Keratinocyte (primary cell): ENCODE measurements at regions not wholly inside any gene's neighbourhood (a gene's known extent, or its start where the extent isn't known, plus 50 kb on each side); places are given as distances from the start of the nearest gene placed in this dataset.

Experiments
- DNase-seq: peaks from one replicate; pipeline ENCODE4 v3.0.0-alpha.2; 2011; ENCODE audit warnings: low read depth, missing footprints, low spot score
- FAIRE-seq: peaks from 2 replicates; lab custom pipeline; 2011; peaks lifted over from hg19 to GRCh38; lab: Jason Lieb, UNC
- H2AFZ ChIP-seq: 2 replicates; pipeline ENCODE4 v1.6.0; 2012; ENCODE audit warnings: low read length, control low read depth, inconsistent platforms; ENCODE audit not compliant: control insufficient read depth
- H3K27ac ChIP-seq: 2 replicates; pipeline ENCODE4 v1.5.1; 2011; ENCODE audit warnings: low read length; ENCODE audit not compliant: control insufficient read depth, insufficient read depth
- H3K27me3 ChIP-seq: 3 replicates; pipeline ENCODE4 v1.6.0; 2011; ENCODE audit warnings: low read length; ENCODE audit not compliant: control insufficient read depth, insufficient read depth; ENCODE audit errors: extremely low read depth
- H3K36me3 ChIP-seq, 2 experiments: 2 replicates in 1 of 2; 3 replicates in 1 of 2; pipeline ENCODE4 v1.5.1; 2011; ENCODE audit warnings: low read length in 2 of 2, mild to moderate bottlenecking in 1 of 2; ENCODE audit not compliant: control insufficient read depth in 2 of 2, insufficient read depth in 2 of 2; ENCODE audit errors: extremely low read depth in 1 of 2
- H3K4me1 ChIP-seq: 3 replicates; pipeline ENCODE4 v1.5.1; 2011; ENCODE audit warnings: low read length; ENCODE audit not compliant: control insufficient read depth, insufficient read depth; ENCODE audit errors: extremely low read depth
- H3K4me2 ChIP-seq: 3 replicates; pipeline ENCODE4 v1.6.0; 2011; ENCODE audit warnings: low read depth, low read length; ENCODE audit not compliant: control insufficient read depth, insufficient read depth; ENCODE audit errors: extremely low read depth
- H3K4me3 ChIP-seq, 3 experiments: fragments of 200-600 bp in 1 of 3; sonication (generic) in 1 of 3; 2 replicates in 2 of 3; 3 replicates in 1 of 3; pipeline ENCODE4 v1.5.1; 2011 to 2016; ENCODE audit warnings: low read length in 3 of 3, mild to moderate bottlenecking in 3 of 3, control low read depth in 2 of 3, inconsistent platforms in 1 of 3, low read depth in 1 of 3, mixed read lengths in 1 of 3, mixed run types in 1 of 3, moderate library complexity in 1 of 3; ENCODE audit not compliant: control insufficient read depth in 2 of 3, insufficient read depth in 2 of 3; ENCODE audit errors: extremely low read depth in 1 of 3
- H3K79me2 ChIP-seq: 2 replicates; pipeline ENCODE4 v1.6.0; 2012; ENCODE audit warnings: low read length; ENCODE audit not compliant: control insufficient read depth, insufficient read depth
- H3K9ac ChIP-seq: 3 replicates; pipeline ENCODE4 v1.6.0; 2011; ENCODE audit warnings: low read length; ENCODE audit not compliant: control insufficient read depth, insufficient read depth; ENCODE audit errors: extremely low read depth
- H3K9me1 ChIP-seq: 3 replicates; pipeline ENCODE4 v1.6.0; 2011; ENCODE audit warnings: low read length; ENCODE audit not compliant: control insufficient read depth, insufficient read depth; ENCODE audit errors: extremely low read depth
- H3K9me3 ChIP-seq: 2 replicates; pipeline ENCODE4 v1.5.1; 2012; ENCODE audit warnings: low read depth, low read length; ENCODE audit not compliant: control insufficient read depth
- H4K20me1 ChIP-seq: 3 replicates; pipeline ENCODE4 v1.6.0; 2011; ENCODE audit warnings: low read length; ENCODE audit not compliant: control insufficient read depth, insufficient read depth; ENCODE audit errors: extremely low read depth
- EZH2 ChIP-seq: IDR thresholded peaks from one replicate; pipeline ENCODE4 v1.6.1; 2012; ENCODE audit warnings: inconsistent platforms, mild to moderate bottlenecking, low read length, moderate library complexity
- dilution Hi-C: fragments of 300-500 bp; cut with MboI; formaldehyde crosslinking; loops from one replicate; pipeline ENCODE4 v1.7.0; 2020; ENCODE audit warnings: low sequenced_read_pairs; ENCODE audit not compliant: extremely low pct_ligation_motif_present
- TF ChIP-seq, protein P1 (sequence below), 3 experiments: IDR thresholded peaks in 1 of 3; conservative IDR thresholded peaks in 1 of 3; optimal IDR thresholded peaks in 1 of 3; 2 replicates in 2 of 3; 3 replicates in 1 of 3; pipeline versions ENCODE3 to v1.5.1; 2011; ENCODE audit warnings: low read length in 3 of 3, mild to moderate bottlenecking in 3 of 3, moderate library complexity in 2 of 3, control low read depth in 1 of 3, inconsistent platforms in 1 of 3; ENCODE audit not compliant: insufficient read depth in 2 of 3; ENCODE audit errors: extremely low read depth in 1 of 3

DNA sequence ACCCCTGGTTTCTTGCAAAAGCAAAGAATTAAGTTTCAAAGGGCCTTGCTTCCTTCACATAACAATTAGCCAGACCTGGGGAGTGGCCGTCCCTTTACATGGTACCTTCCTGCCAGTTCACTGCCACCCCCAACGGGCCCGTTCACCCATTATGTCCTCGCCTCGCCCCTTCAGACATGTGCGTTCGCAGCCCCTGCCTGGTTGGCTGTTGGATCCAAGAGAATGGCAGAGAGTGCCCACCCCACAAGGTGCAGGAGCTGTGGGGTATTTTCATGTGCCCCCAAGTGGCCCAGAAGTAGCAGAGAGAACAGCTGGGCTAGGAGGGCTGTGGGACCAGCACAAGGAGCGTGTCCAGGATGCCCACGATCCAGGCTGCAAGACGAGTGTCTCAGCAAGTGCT is 422.9 kb upstream of the SULF2 start:
- Histone ChIP-seq H3K9ac (no peak overlapping the region), H3K27ac (no peak overlapping the region), H3K4me1 (no peaks in the 10 kb centered on the region), H2AFZ (no peak overlapping the region), H3K9me1 (no peaks in the 10 kb centered on the region), H3K4me3 (no peak overlapping the region), H3K36me3 (no peaks in the 10 kb centered on the region), H3K27me3 (peaks cover 12% of the 10 kb centered on the region), H3K79me2 (no peaks in the 10 kb centered on the region), H3K9me3 (no peaks in the 10 kb centered on the region), H3K4me2 (no peak overlapping the region), H4K20me1 (no peaks in the 10 kb centered on the region)
- FAIRE-seq (no peak), DNase-seq (no peak)
- dilution Hi-C loops, result no loop called here
- TF ChIP-seq EZH2, result no peak
- TF ChIP-seq, protein P1, sequence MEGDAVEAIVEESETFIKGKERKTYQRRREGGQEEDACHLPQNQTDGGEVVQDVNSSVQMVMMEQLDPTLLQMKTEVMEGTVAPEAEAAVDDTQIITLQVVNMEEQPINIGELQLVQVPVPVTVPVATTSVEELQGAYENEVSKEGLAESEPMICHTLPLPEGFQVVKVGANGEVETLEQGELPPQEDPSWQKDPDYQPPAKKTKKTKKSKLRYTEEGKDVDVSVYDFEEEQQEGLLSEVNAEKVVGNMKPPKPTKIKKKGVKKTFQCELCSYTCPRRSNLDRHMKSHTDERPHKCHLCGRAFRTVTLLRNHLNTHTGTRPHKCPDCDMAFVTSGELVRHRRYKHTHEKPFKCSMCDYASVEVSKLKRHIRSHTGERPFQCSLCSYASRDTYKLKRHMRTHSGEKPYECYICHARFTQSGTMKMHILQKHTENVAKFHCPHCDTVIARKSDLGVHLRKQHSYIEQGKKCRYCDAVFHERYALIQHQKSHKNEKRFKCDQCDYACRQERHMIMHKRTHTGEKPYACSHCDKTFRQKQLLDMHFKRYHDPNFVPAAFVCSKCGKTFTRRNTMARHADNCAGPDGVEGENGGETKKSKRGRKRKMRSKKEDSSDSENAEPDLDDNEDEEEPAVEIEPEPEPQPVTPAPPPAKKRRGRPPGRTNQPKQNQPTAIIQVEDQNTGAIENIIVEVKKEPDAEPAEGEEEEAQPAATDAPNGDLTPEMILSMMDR (optimal IDR thresholded peaks at IDR 0.05 in 1 of 3, IDR thresholded peaks at IDR 0.05 in 1 of 3, conservative IDR thresholded peaks at IDR 0.05 in 1 of 3; ENCODE audit: extremely low read depth in 1 of 3, insufficient read depth in 2 of 3, low read length in 3 of 3), result no peak

DNA sequence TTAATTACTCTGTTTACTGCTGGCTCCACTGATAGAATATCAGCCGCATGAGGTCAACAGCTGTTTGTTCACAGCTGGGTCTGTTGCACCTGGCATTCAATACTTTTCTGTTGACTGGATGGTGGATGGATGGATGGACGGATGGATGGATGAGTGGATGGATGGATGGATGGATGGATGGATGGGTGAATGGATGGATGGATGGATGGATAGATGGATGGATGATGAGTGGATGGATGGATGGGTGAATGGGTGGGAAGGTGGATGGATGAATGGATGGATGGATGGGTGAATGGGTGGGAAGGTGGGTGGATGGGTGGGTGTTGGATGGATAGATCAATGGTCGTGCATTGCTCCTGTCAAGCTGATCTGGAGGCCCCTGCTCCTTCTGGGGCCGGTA is 422.2 kb upstream of the SULF2 start:
- FAIRE-seq (no peak), DNase-seq (no peak)
- Histone ChIP-seq H3K4me3 (no peak overlapping the region), H3K4me2 (no peak overlapping the region), H3K79me2 (no peaks in the 10 kb centered on the region), H4K20me1 (no peaks in the 10 kb centered on the region), H3K9me3 (no peaks in the 10 kb centered on the region), H2AFZ (no peak overlapping the region), H3K36me3 (no peaks in the 10 kb centered on the region), H3K4me1 (no peaks in the 10 kb centered on the region), H3K27me3 (peaks cover 11% of the 10 kb centered on the region), H3K9me1 (no peaks in the 10 kb centered on the region), H3K27ac (no peak overlapping the region), H3K9ac (no peak overlapping the region)
- TF ChIP-seq, protein P1 (optimal IDR thresholded peaks at IDR 0.05 in 1 of 3, IDR thresholded peaks at IDR 0.05 in 1 of 3, conservative IDR thresholded peaks at IDR 0.05 in 1 of 3; ENCODE audit: extremely low read depth in 1 of 3, insufficient read depth in 2 of 3, low read length in 3 of 3), result no peak
- TF ChIP-seq EZH2, result no peak
- dilution Hi-C loops, result no loop called here
